Astrocyte of the hippocampus (primary cell): ENCODE measurements at regions not wholly inside any gene's neighbourhood (a gene's known extent, or its start where the extent isn't known, plus 50 kb on each side); places are given as distances from the start of the nearest gene placed in this dataset.

Experiments used
- DNase-seq: peaks from one replicate; pipeline ENCODE4 v3.0.0; 2011; ENCODE audit warnings: low read depth, low spot score

DNA sequence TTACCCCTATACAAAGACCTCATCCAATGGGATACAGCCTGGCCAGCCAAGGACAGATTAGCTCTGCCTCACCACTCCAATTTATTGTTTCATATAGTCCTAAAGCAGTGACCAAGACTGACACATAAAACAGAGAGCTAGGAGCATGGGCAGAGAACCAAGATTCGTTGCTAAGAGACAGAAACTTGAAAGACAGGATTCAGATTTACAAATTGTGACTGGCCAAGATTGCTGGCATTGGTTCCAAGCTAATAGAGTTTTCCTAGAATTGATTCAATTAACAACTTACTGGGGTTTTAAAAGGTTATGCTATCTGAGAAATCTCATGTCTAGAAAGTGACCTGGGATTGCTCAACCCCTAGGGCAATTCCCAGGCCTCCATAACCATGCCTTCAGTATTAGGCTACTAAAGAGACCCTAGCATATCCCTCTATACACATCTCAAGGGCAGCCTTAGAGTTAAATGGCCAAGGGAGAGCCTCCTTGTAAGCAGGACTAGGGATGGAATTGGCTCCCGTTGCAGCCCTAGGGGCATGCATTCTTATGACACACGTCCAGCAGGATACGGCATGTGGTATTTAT is 75.6 kb downstream of the ICOS start:
- peak; percentile 73 for DNase-seq

- DNase-seq, result no peak
These were observed 78.7 kb downstream of the ICOS start for GRCh38 chr2:204015118-204015843.

DNA sequence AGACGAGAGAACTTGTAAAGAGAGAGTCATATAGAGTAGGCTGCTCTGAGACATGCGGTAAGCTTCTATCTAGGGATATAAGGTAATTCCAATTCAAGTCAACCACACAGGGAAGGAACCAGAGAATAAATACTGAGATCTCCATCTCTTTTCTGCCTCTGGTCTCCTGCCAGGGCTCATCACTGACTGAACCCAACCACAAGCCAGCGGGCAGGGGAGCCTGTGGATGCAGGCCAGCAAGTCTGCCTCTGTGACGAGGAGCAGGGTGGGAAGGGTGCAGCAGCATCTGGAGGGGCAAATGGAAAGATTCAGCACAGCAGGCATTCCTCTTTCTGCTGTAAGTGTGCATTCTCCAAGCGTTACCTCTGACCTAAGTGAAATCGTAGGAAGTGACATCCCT is 82.2 kb downstream of the ICOS start:
- peak; percentile 32 for DNase-seq

DNA sequence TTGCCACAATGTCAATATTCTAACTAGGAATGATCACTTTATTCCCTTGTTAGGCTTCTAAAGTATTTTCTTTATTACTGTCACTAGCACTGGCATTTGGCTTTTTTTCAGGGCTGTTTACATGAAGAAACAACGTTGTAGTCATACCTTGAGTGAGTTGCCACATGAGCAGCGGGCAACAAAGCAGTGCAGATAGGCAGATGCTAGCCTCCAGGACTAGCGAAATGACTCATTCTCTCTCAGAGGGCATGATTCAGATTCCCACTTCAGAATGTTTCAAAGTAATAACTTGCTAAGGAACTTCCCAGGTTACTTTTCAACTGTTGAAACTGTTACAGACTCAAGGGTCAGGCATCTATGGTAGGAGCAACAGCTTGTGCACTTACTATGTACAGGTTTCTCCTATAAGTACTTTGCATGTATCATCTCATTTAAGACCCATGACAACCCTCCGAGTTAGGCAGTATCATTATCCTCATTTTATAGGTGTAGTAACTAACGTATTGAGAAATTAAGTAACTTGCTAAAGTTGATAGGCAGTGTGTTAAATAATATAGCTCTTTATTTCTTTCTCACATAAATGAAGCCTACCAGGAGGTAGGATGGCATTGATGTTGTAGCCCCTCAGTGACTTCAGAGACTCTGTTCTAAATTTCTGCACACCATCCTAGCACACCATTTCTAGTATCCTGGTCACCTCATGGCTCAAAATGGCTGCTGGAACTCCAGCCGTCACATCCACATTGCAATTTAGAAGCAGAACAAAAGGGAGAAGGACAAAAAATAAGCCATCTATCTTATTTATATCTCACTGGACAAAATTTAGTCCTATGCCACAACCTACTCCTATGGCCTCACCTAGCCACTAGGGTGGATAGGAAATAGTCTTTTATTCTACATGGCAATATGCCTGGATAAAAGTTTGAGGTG is 83.3 kb downstream of the ICOS start:
- peak; percentile 71 for DNase-seq

DNA sequence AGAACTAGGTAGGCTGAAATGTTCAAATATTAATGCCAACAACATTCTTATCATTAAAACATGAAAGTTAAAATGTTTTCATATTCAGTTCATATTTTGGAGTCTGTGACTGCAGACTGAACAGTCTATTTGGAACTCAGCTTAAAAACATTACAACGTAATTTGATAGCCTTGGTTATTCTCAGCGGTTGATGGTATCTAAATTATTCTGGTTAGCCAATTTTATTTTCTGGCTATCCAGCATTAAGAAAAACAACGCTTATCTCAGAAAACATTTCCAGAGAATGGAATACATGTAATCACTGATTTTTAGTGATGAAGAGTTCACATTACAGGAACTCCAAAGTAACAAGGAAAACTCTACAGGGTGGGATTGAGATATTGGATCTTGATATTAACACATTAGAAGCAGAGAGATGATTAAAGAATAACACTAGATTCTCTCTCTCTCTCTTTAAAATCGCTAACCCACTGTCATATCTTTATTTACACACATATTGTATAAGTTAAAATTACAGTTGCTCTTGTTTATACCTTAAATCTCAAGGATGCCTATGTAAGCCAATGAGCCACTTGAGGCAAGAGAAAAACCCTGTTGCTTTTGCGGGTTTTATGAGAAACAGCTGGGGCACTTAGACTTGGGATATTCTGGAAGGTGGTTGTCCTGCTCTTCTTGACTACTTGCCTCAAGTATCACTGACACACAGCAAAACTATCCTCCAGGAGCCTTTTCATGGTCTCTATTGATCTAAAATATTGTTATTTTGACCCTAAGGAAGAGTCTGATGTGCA is 84.9 kb downstream of the ICOS start:
- peak; percentile 8 for DNase-seq

DNA sequence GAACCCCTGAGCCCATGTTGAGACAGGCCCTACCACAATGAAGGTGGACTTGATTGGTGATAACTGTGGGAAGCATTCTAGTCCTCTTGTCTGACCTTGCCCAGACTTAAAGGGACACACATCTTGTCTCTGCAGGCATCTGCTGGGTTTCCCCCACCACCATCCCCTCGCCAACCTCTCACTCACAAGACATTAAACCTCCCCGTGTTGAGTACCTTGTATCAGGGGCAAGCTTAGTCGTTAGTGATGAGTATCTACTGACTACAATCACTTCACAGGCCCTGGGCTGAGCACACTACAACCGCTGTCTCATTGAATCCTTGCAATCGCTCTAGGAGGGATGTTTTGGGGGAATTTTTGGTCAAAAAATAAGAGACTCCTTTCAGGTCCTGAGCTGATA is 86.0 kb downstream of the ICOS start:
- DNase-seq, result no peak

DNA sequence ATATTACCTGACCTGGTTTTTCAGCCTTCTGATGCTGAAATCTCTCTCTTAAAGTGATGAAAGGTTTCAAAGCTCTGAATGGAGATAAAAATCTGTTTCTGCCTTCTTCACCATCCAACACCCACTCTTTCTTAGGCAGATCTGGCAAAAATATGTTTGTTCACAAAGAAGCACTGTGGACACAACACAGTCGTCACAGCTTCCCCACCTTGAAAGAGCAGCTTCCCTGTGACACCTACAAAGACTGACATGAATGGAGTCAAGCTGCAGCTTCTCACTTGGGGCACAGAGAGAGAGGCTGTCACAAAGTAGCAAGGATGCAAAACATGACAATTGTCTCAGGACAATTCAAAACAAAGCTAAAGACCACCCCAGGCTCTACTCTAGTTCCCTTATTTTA is 86.5 kb downstream of the ICOS start:
- DNase-seq, result no peak

GRCh38 chr2:204024503-204024902 is 87.9 kb downstream of the ICOS start:
- DNase-seq, result peak; percentile 74

DNA sequence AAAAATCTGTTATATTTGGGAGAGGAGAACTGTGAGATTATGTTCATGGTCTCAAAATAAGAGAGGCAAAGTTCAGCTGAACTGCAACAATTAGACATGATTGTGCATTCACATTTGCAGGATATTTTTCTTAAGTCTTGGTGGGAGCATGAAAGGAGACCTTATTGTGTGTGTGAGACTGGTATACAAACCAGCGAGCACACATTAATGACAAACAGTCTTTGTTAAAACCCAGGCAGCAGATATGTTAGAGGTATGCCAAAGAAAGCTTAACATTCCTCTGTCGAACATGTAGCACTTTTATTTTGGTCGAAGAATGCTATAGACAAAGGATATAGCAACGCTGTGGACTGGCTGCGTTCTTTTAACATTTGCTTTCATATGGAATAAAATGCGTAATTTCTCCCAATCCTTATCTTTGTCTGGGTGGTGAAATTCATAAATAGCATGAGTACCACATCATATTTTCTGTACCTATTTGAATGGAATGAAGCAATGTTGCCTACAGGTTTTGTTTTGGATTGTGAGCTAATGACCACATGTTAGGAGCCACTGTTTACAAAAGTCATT is 88.4 kb downstream of the ICOS start:
- DNase-seq, result peak; percentile 34

DNA sequence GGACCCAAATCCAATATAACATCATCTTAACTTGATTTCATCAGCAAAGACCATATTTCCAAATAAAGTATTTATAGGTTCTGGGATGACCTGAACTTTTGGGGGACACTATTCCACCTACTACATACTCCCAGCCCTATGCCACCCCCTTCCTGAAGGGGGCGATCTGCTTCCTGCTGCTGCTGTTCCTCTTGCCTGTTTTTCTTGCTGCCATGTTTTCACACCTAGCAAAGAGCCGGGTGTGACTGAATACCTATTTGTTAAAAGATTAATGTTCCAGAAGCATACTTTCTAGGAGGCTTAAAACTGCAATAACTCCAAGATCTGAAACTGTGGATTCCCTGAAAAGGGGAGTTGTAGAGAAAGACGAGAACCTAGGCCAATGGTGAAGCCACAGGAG is 89.7 kb downstream of the ICOS start:
- DNase-seq, result no peak

- no peak for DNase-seq
These were observed 90.5 kb downstream of the ICOS start for GRCh38 chr2:204027091-204027490.

GRCh38 chr2:204030322-204030721 is 93.8 kb downstream of the ICOS start:
- no peak for DNase-seq

GRCh38 chr2:204031056-204031455 is 94.5 kb downstream of the ICOS start:
- DNase-seq, result no peak

- DNase-seq, result no peak
These were observed 95.7 kb downstream of the ICOS start for GRCh38 chr2:204032301-204032700.

- DNase-seq, result no peak
These were observed 97.3 kb downstream of the ICOS start for GRCh38 chr2:204033611-204034495.

- no peak for DNase-seq
These were observed 100.1 kb downstream of the ICOS start for GRCh38 chr2:204036706-204037105.

- DNase-seq, result no peak
These were observed 100.7 kb downstream of the ICOS start for GRCh38 chr2:204037286-204037685.

DNA sequence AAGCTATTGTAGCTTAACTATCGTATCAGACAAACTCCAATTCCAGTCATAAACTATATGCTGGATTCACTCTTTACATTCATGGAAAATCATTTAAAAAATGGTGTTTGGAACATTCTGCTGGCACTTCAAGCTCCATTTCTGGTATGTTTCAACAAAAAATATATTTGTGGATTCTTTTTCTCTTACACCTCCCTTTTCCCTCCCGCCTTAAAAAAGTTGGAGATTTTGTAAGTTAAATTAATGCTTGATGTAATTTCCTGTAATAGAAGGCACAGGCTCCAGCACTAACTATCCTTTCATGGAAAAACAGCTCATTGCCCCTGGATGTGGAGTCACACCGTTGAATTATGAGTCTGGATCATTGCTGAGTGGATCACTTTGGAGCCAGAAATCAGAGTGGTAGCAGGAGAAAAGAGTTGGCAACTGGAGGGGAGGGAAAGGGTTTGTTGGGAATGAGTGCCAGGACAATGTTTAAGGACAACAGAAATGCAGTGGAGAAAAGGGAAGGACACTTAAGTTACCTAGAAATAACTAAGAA is 102.8 kb downstream of the ICOS start:
- DNase-seq, result no peak

DNA sequence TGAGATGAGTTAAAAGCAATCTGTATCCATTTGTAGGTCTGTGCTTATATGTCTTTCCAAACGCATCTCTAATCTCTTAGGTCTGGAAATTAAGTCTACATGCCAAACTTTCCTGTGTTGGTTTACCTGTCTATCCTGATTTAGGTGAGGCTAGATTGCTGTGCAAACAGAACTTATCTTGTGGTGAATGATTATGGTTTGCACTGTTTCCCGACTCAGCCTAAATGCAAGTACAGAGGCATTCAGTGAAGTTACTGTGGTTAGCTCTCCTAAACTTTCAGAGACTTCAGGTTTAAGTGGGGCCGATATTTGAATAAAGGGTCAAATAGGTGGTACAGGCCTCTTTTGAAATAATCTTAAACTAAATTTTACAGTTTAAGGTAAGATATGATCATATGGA is 103.5 kb downstream of the ICOS start:
- DNase-seq, result no peak

DNA sequence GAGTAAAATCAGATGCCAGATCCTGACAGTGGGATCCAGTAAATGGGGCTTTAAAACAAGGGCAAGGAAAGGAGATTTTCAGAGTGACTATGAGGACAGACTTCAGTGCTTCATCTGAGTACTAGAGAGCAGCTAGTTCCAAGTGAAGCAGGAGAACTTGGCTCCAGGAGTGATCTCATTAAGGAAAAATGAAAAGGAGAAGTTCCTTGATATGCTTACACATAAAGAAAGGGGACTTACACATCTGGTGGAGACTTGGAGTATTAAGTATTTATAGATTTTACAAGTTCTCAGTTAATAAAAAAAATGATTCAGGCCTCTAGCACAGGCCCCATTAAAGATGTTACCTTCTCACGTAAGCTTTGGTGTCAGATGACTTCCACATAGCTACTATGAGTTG is 105.8 kb downstream of the ICOS start:
- DNase-seq, result no peak
